Renal pelvis (tissue), 1 donor: ENCODE measurements at regions not wholly inside any gene's neighbourhood (a gene's known extent, or its start where the extent isn't known, plus 50 kb on each side); places are given as distances from the start of the nearest gene placed in this dataset.
"Not testable (repeated sequence)": the region's sequence is repeated elsewhere in the genome, so short reads cannot be mapped to it uniquely, and the experiment has no call there.

ENCODE experiments used
- DNase-seq: peaks from one replicate; pipeline ENCODE4 v3.0.0-alpha.2; 2013

- no peak for DNase-seq
Measured at GRCh38 chr7:86592185-86592584, 51.5 kb upstream of the GRM3 start.

- DNase-seq = no peak
Measured at GRCh38 chr7:86574006-86574405, 69.7 kb upstream of the GRM3 start.

- no peak for DNase-seq
Measured at GRCh38 chr7:86558680-86559501, 84.8 kb upstream of the GRM3 start.

GRCh38 chr7:86534641-86535040, 109.1 kb upstream of the GRM3 start:
- no peak for DNase-seq

- DNase-seq = no peak
Measured at GRCh38 chr7:86504229-86504628, 139.5 kb upstream of the GRM3 start.

- no peak for DNase-seq
Measured at GRCh38 chr7:86499986-86500385, 143.7 kb upstream of the GRM3 start.

- DNase-seq = no peak
Measured at GRCh38 chr7:86485827-86486226, 157.9 kb upstream of the GRM3 start.

- no peak for DNase-seq
Measured at GRCh38 chr7:86479144-86479543, 164.6 kb upstream of the GRM3 start.

- no peak for DNase-seq
Measured at GRCh38 chr7:86477343-86477935, 166.3 kb upstream of the GRM3 start.

- DNase-seq = no peak
Measured at GRCh38 chr7:86470763-86471162, 172.9 kb upstream of the GRM3 start.

GRCh38 chr7:86469680-86470295, 173.9 kb upstream of the GRM3 start:
- peak; percentile 69 for DNase-seq

- DNase-seq = no peak
Measured at GRCh38 chr7:86454753-86455152, 189.0 kb upstream of the GRM3 start.

GRCh38 chr7:86453454-86453853, 190.3 kb upstream of the GRM3 start:
- DNase-seq = no peak

GRCh38 chr7:86448856-86449255, 194.9 kb upstream of the GRM3 start:
- DNase-seq = no peak

- DNase-seq = no peak
Measured at GRCh38 chr7:86445285-86445684, 198.4 kb upstream of the GRM3 start.

- no peak for DNase-seq
Measured at GRCh38 chr7:86444245-86444644, 199.5 kb upstream of the GRM3 start.

- DNase-seq = not testable (repeated sequence)
Measured at GRCh38 chr7:86440420-86440819, 203.3 kb upstream of the GRM3 start.

- DNase-seq = no peak
Measured at GRCh38 chr7:86437951-86438450, 205.7 kb upstream of the GRM3 start.

- no peak for DNase-seq
Measured at GRCh38 chr7:86431761-86432160, 211.9 kb upstream of the GRM3 start.

GRCh38 chr7:86411814-86412213, 231.9 kb upstream of the GRM3 start:
- no peak for DNase-seq

GRCh38 chr7:86407291-86407690, 236.4 kb upstream of the GRM3 start:
- peak; percentile 5 for DNase-seq

- no peak for DNase-seq
Measured at GRCh38 chr7:86391813-86392212, 251.9 kb upstream of the GRM3 start.

GRCh38 chr7:86375602-86376001, 268.1 kb upstream of the GRM3 start:
- DNase-seq = not testable (repeated sequence)
